CD4-positive, alpha-beta T cell treated with Interleukin-21 for 1 hour (primary cell): ENCODE measurements at regions not wholly inside any gene's neighbourhood (a gene's known extent, or its start where the extent isn't known, plus 50 kb on each side); places are given as distances from the start of the nearest gene placed in this dataset.

ENCODE experiments used
- DNase-seq: peaks from one replicate; pipeline ENCODE4 v3.0.0-alpha.2; 2020

DNA sequence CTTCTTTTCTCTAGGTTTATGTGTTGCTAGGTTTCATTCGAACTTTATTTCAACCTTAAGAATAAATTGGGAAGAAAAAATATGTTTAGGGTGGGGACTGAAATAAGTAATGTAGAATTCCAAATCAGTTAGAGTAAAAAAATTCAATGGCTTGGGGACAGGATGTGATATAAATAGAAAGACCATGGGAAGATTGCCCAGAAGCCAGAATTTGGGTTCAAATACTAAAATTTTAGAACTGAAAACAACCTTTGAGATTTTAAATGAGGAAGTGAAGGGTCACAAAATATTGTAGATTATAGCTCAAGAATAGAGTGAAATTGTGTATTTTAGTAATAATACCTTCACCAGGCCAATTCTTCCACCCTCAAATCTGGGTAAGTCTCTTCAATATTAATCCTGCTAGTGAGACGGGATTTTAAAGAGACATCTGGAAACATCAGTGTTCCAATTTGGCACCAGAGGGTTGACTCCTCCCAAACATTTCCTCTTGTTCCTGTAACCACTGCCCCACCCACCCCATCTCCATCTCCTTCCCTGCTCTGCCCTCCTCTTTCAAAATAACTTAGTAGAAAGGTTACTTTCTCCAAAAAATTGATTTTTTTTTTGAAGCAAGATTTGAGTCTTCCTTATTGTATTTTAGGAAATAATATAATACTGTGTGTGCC is 51.3 kb upstream of the FAM3C start:
- DNase-seq: no peak

GRCh38 chr7:121446526-121446925 is 50.4 kb upstream of the FAM3C start:
- no peak for DNase-seq
